H1 (cell line): ENCODE measurements at regions not wholly inside any gene's neighbourhood (a gene's known extent, or its start where the extent isn't known, plus 50 kb on each side); places are given as distances from the start of the nearest gene placed in this dataset.

ENCODE experiments used
- CTCF ChIA-PET: fragments of 300-600 bp; sonication (Branson Sonifier 250); formaldehyde crosslinking; loops from one replicate; lab custom pipeline; 2021; ENCODE audit not compliant: partially characterized antibody; lab: Charles Lee
- POLR2A ChIA-PET: fragments of 300-600 bp; sonication (Branson Sonifier 250); formaldehyde crosslinking; loops from one replicate; lab custom pipeline; 2021; ENCODE audit warnings: inconsistent platforms; ENCODE audit not compliant: partially characterized antibody; lab: Charles Lee
- DNase-seq, 2 experiments: peaks; one replicate each; pipeline versions ENCODE4 v3.0.0 to v3.0.0-alpha.2; 2010 to 2022; ENCODE audit warnings: low spot score in 2 of 2, low read depth in 1 of 2, mixed read lengths in 1 of 2
- FAIRE-seq: peaks from 2 replicates; lab custom pipeline; 2011; peaks lifted over from hg19 to GRCh38; lab: Jason Lieb, UNC
- H2AFZ ChIP-seq: 2 replicates; pipeline ENCODE4 v1.8.1; 2012; ENCODE audit warnings: low read length, inconsistent platforms
- H2AK5ac ChIP-seq: 2 replicates; pipeline ENCODE4 v1.6.1; 2013; ENCODE audit warnings: low read depth, low read length
- H2BK120ac ChIP-seq: replicated peaks from 2 replicates; pipeline ENCODE3; 2013; ENCODE audit warnings: low read depth, low read length, inconsistent platforms
- H2BK12ac ChIP-seq: 2 replicates; pipeline ENCODE4 v1.6.1; 2013; ENCODE audit warnings: low read depth, low read length
- H2BK15ac ChIP-seq: 2 replicates; pipeline ENCODE4 v1.6.1; 2013; ENCODE audit warnings: low read length
- H2BK20ac ChIP-seq: 2 replicates; pipeline ENCODE4 v1.6.1; 2013; ENCODE audit warnings: low read length
- H2BK5ac ChIP-seq: 2 replicates; pipeline ENCODE4 v1.6.1; 2013; ENCODE audit warnings: low read depth, low read length
- H3K14ac ChIP-seq: 2 replicates; pipeline ENCODE4 v1.6.1; 2013; ENCODE audit warnings: inconsistent platforms; ENCODE audit not compliant: insufficient read length
- H3K18ac ChIP-seq: 2 replicates; pipeline ENCODE4 v1.6.1; 2013; ENCODE audit warnings: low read length; ENCODE audit errors: extremely low read depth
- H3K23ac ChIP-seq: 2 replicates; pipeline ENCODE4 v1.6.1; 2013; ENCODE audit warnings: inconsistent platforms; ENCODE audit not compliant: insufficient read length
- H3K23me2 ChIP-seq: 2 replicates; pipeline ENCODE4 v1.6.1; 2013; ENCODE audit warnings: low read depth, low read length
- H3K27ac ChIP-seq: 2 replicates; pipeline ENCODE4 v1.6.1; 2011; ENCODE audit warnings: low read depth, low read length, inconsistent platforms
- H3K27me3 ChIP-seq, 4 experiments: replicated peaks in 1 of 4; 1 replicate in 1 of 4; 2 replicates in 3 of 4; pipeline versions ENCODE4 v1.6.1 to v1.8.1; 2011 to 2013; ENCODE audit warnings: low read length in 3 of 4, mild to moderate bottlenecking in 3 of 4, inconsistent platforms in 2 of 4, mixed read lengths in 2 of 4, moderate library complexity in 1 of 4; ENCODE audit not compliant: control insufficient read depth in 3 of 4, insufficient read depth in 3 of 4; ENCODE audit errors: extremely low read depth in 1 of 4
- H3K36me3 ChIP-seq, 4 experiments: 2 replicates each; pipeline versions ENCODE4 v1.6.1 to v1.8.1; 2011 to 2013; ENCODE audit warnings: mild to moderate bottlenecking in 4 of 4, low read length in 3 of 4, moderate library complexity in 2 of 4, control low read depth in 1 of 4, inconsistent platforms in 1 of 4; ENCODE audit not compliant: insufficient read depth in 4 of 4, control insufficient read depth in 2 of 4
- H3K4ac ChIP-seq: replicated peaks from 2 replicates; pipeline ENCODE3; 2013; ENCODE audit warnings: low read length, low read depth, mixed read lengths, inconsistent platforms; ENCODE audit not compliant: insufficient read length
- H3K4me1 ChIP-seq, 4 experiments: replicated peaks in 1 of 4; 1 replicate in 1 of 4; 2 replicates in 3 of 4; pipeline versions ENCODE4 v1.6.1 to v1.8.1; 2011 to 2013; ENCODE audit warnings: low read length in 3 of 4, inconsistent platforms in 2 of 4, mixed read lengths in 1 of 4; ENCODE audit not compliant: insufficient read depth in 4 of 4, control insufficient read depth in 3 of 4
- H3K4me2 ChIP-seq, 2 experiments: 2 replicates each; pipeline versions ENCODE4 v1.6.1 to v1.8.1; 2011 to 2013; ENCODE audit warnings: low read depth in 2 of 2, low read length in 2 of 2, control low read depth in 1 of 2, inconsistent platforms in 1 of 2, mild to moderate bottlenecking in 1 of 2; ENCODE audit not compliant: insufficient read depth in 1 of 2
- H3K4me3 ChIP-seq, 4 experiments: fragments of 200-600, 300-600 bp in 1 of 4; sonication (generic), shearing (Covaris generic), sonication (Bioruptor Twin) in 1 of 4; 2 replicates each; pipeline versions ENCODE4 v1.5.1 to v1.8.1; 2011 to 2016; ENCODE audit warnings: low read length in 4 of 4, low read depth in 3 of 4, control low read depth in 2 of 4, inconsistent platforms in 2 of 4, mild to moderate bottlenecking in 2 of 4, mixed read lengths in 1 of 4, moderate library complexity in 1 of 4; ENCODE audit not compliant: insufficient read depth in 2 of 4; ENCODE audit errors: extremely low read depth in 1 of 4
- H3K56ac ChIP-seq: replicated peaks from 2 replicates; pipeline ENCODE3; 2013; ENCODE audit warnings: low read depth, mild to moderate bottlenecking, mixed read lengths, low read length, inconsistent platforms; ENCODE audit not compliant: insufficient read length
- H3K79me1 ChIP-seq: 2 replicates; pipeline ENCODE4 v1.6.1; 2013; ENCODE audit warnings: low read depth, low read length, control low read depth
- H3K79me2 ChIP-seq, 2 experiments: 2 replicates each; pipeline versions ENCODE4 v1.6.1 to v1.8.1; 2012 to 2013; ENCODE audit warnings: low read length in 2 of 2, mild to moderate bottlenecking in 2 of 2, inconsistent platforms in 1 of 2; ENCODE audit not compliant: insufficient read depth in 2 of 2, control insufficient read depth in 1 of 2
- H3K9ac ChIP-seq, 4 experiments: replicated peaks in 1 of 4; 1 replicate in 1 of 4; 2 replicates in 3 of 4; pipeline versions ENCODE4 v1.6.1 to v1.8.1; 2011 to 2013; ENCODE audit warnings: low read depth in 3 of 4, low read length in 3 of 4, control low read depth in 2 of 4, mild to moderate bottlenecking in 2 of 4, moderate library complexity in 2 of 4, inconsistent platforms in 1 of 4; ENCODE audit errors: extremely low read depth in 1 of 4
- H3K9me3 ChIP-seq, 2 experiments: 2 replicates each; pipeline versions ENCODE4 v1.6.1 to v1.8.1; 2012 to 2013; ENCODE audit warnings: mild to moderate bottlenecking in 2 of 2, moderate library complexity in 2 of 2, control low read depth in 1 of 2, inconsistent platforms in 1 of 2, low read depth in 1 of 2, low read length in 1 of 2, mixed read lengths in 1 of 2; ENCODE audit not compliant: insufficient read depth in 2 of 2
- H4K20me1 ChIP-seq, 2 experiments: replicated peaks in 1 of 2; 2 replicates each; pipeline versions ENCODE3 to v1.8.1; 2011 to 2013; ENCODE audit warnings: inconsistent platforms in 2 of 2, low read length in 2 of 2, mild to moderate bottlenecking in 1 of 2; ENCODE audit not compliant: insufficient read depth in 2 of 2, control insufficient read depth in 1 of 2
- H4K5ac ChIP-seq: 2 replicates; pipeline ENCODE4 v1.6.1; 2013; ENCODE audit warnings: low read length, low read depth, mixed read lengths, inconsistent platforms; ENCODE audit not compliant: insufficient read length
- H4K8ac ChIP-seq: 2 replicates; pipeline ENCODE4 v1.8.0; 2013; ENCODE audit warnings: mild to moderate bottlenecking, moderate library complexity, low read length, inconsistent platforms; ENCODE audit not compliant: insufficient read depth; ENCODE audit errors: extremely low read depth
- H4K91ac ChIP-seq: replicated peaks from 2 replicates; pipeline ENCODE3; 2013; ENCODE audit warnings: low read length, mixed read lengths, inconsistent platforms; ENCODE audit not compliant: insufficient read length
- BRCA1 ChIP-seq: IDR thresholded peaks from 2 replicates; pipeline ENCODE4 v1.6.1; 2012; ENCODE audit warnings: low read depth, low read length, improper control_type of control experiment
- RFX5 ChIP-seq: IDR thresholded peaks from 2 replicates; pipeline ENCODE4 v1.6.1; 2011; ENCODE audit warnings: low read depth, low read length, improper control_type of control experiment, borderline replicate concordance
- WGBS, 2 experiments: shearing (Covaris generic) in 1 of 2; methylation state at CpG; one replicate each; pipeline versions ENCODE4 v1.1.6 to v1.1.7; 2013 to 2015; ENCODE audit warnings: low lambda C conversion rate in 2 of 2, mixed read lengths in 2 of 2, inconsistent platforms in 1 of 2, low coverage in 1 of 2, missing lambda C conversion rate in 1 of 2; ENCODE audit not compliant: insufficient replicate concordance in 2 of 2, insufficient coverage in 1 of 2, insufficient read length in 1 of 2; ENCODE audit errors: extremely low coverage in 1 of 2, missing lambda C conversion rate in 1 of 2; 5-methylcytosine and 5-hydroxymethylcytosine counted together
- TF ChIP-seq, protein P1 (sequence below): IDR thresholded peaks from 2 replicates; pipeline ENCODE4 v1.6.1; 2012; ENCODE audit warnings: inconsistent platforms
- TF ChIP-seq, protein P2 (sequence below): IDR thresholded peaks from 2 replicates; pipeline ENCODE4 v1.6.1; 2011; ENCODE audit warnings: low read depth, mild to moderate bottlenecking, low read length; ENCODE audit not compliant: insufficient read depth

DNA sequence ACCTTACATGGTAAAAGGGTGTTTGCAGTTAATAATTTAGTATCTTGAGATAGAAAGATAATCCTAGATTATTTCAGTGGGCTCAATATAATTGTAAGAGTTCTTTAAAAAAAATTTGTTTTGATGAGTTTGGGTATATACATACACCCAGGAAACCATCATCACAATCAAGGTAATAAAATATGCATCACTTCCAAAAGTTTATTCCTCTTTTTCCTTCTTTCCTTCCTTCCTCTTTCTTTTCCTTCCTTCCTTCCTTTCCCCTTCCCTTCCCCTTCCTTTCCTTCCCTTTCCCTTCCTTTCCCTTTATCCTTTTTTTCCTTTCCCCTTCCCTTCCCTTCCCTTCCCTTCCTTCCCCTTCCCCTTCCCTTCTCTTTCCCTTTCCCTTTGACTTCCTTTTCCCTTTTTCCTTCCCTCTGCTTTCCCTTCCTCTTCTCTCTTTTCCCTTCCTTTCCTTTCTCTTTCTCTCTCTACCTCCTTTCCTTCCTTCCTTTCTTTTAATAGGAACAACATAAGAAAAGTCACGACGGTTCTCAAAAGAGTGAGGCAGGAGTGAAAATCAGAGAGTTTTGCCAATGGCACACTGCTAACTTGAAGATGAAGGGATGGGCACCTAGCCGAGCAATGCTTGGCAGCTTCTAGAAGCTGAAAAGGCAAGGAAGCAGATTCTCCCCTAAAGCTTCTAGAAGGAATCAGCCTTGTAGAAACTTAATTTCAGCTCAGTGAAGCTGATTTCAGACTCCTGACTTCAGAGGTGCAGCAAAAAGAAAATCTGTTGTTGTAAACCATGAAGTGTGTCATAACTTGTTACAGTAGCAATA, 2050.2 kb upstream of the AGA start:
- DNase-seq = no peak
- Histone ChIP-seq H3K27me3 (no peaks in the 10 kb centered on the region), H4K91ac (no peak overlapping the region), H3K56ac (no peak overlapping the region), H2AFZ (no peak overlapping the region), H3K23me2 (no peaks in the 10 kb centered on the region; the same call in 1 of the 2 replicates), H3K18ac (no peak overlapping the region), H3K79me2 (no peaks in the 10 kb centered on the region), H2BK20ac (no peak overlapping the region), H3K4me3 (no peak overlapping the region), H4K5ac (no peak overlapping the region), H3K9me3 (no peaks in the 10 kb centered on the region), H4K8ac (no peak overlapping the region), H3K4me2 (no peak overlapping the region), H2BK15ac (no peak overlapping the region), H2BK5ac (no peak overlapping the region), H3K27ac (no peak overlapping the region), H3K36me3 (no peaks in the 10 kb centered on the region), H3K23ac (no peak overlapping the region), H2BK12ac (no peak overlapping the region), H3K79me1 (no peaks in the 10 kb centered on the region), H3K9ac (no peak overlapping the region), H3K4ac (no peak overlapping the region), H4K20me1 (no peaks in the 10 kb centered on the region), H3K14ac (no peak overlapping the region), H2AK5ac (no peak overlapping the region), H3K4me1 (no peaks in the 10 kb centered on the region), H2BK120ac (no peak overlapping the region)
- FAIRE-seq = no peak
- 92% methylated on average over 3 of the region's 3 CpGs; no CpG with 5 or more reads in 1 of the 2 experiments for WGBS, 2 experiments
- CTCF ChIA-PET = no interaction called here
- TF ChIP-seq, protein P1, sequence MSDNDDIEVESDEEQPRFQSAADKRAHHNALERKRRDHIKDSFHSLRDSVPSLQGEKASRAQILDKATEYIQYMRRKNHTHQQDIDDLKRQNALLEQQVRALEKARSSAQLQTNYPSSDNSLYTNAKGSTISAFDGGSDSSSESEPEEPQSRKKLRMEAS = no peak
- no peak for TF ChIP-seq RFX5
- TF ChIP-seq, protein P2, sequence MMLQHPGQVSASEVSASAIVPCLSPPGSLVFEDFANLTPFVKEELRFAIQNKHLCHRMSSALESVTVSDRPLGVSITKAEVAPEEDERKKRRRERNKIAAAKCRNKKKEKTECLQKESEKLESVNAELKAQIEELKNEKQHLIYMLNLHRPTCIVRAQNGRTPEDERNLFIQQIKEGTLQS = no peak
- no peak for TF ChIP-seq BRCA1
- POLR2A ChIA-PET = no interaction called here
